Heart right ventricle (tissue), 16 donors: ENCODE measurements at regions not wholly inside any gene's neighbourhood (a gene's known extent, or its start where the extent isn't known, plus 50 kb on each side); places are given as distances from the start of the nearest gene placed in this dataset.

ENCODE experiments used
- ATAC-seq, 8 donors: fragments of 200-7000 bp; cut with Tn5 transposase; one replicate each; pipeline ENCODE4 v1.9.1; 2020; ENCODE audit warnings: mild to moderate bottlenecking in 8 of 8, moderate library complexity in 8 of 8, moderate number of reproducible peaks in 1 of 8
- DNase-seq, 2 donors: peaks; one replicate each; pipeline ENCODE4 v3.0.0-alpha.2; 2020
- H3K27ac ChIP-seq, 10 donors: fragments of 200-600 bp; sonication (generic) in 2 of 10; one replicate each; pipeline versions ENCODE4 v1.5.0 to v1.8.0; 2020 to 2022; ENCODE audit warnings: mild to moderate bottlenecking in 3 of 10
- H3K27me3 ChIP-seq, 7 donors: fragments of 200-600 bp; one replicate each; pipeline ENCODE4 v1.8.0; 2021 to 2022; ENCODE audit warnings: mild to moderate bottlenecking in 2 of 7
- H3K36me3 ChIP-seq, 9 donors: fragments of 200-600 bp; sonication (generic) in 1 of 9; one replicate each; pipeline versions ENCODE4 v1.5.0 to v1.8.0; 2020 to 2022; ENCODE audit warnings: mild to moderate bottlenecking in 2 of 9
- H3K4me1 ChIP-seq, 9 donors: fragments of 200-600 bp; sonication (generic) in 1 of 9; one replicate each; pipeline versions ENCODE4 v1.5.0 to v1.8.0; 2020 to 2022; ENCODE audit warnings: mild to moderate bottlenecking in 4 of 9
- H3K4me3 ChIP-seq, 10 donors: fragments of 200-600 bp; sonication (generic) in 2 of 10; one replicate each; pipeline versions ENCODE4 v1.5.0 to v1.8.0; 2020 to 2022; ENCODE audit warnings: mild to moderate bottlenecking in 7 of 10, moderate library complexity in 2 of 10
- H3K9me3 ChIP-seq, 11 donors: fragments of 200-600 bp in 10 of 11; sonication (generic) in 2 of 11; one replicate each; pipeline versions ENCODE4 v1.5.0 to v1.8.0; 2013 to 2022; ENCODE audit warnings: mild to moderate bottlenecking in 2 of 11, control low read depth in 1 of 11, moderate library complexity in 1 of 11
- CTCF ChIP-seq, 9 donors: fragments of 200-600 bp; sonication (generic) in 2 of 9; IDR thresholded peaks; one replicate each; pipeline versions ENCODE4 v1.5.0 to v1.8.0; 2021 to 2022; ENCODE audit warnings: antibody characterized with exemption in 9 of 9, mild to moderate bottlenecking in 5 of 9, moderate library complexity in 1 of 9
- WGBS, 2 donors: extraction: QIAGEN DNeasy Blood & Tissue Kit; methylation state at CpG; one replicate each; pipeline ENCODE4 v1.1.7; 2013; ENCODE audit warnings: inconsistent platforms in 1 of 2; 5-methylcytosine and 5-hydroxymethylcytosine counted together
- intact Hi-C, 10 donors: fragments of 100-400 bp; cut with DNase I; formaldehyde crosslinking; loops; one replicate each; pipeline versions ENCODE4 v1.11.1 to v1.14.2; 2022
- donor health status: Arrhythmogenic right ventricular cardiomyopathy.
- donor health status: ischemic (EF 13 %, LVEDD 7.1; RV severe dilation, severe dysfunction).
- donor health status: healthy with polysubstance abuse.
- donor health status: DM: no; HTN: yes; CAD: no.
- donor health status: DM: no; HTN: no; CAD: no.
- donor health status: ischemic (EF 25% LVEDD 6.9; RV normal size, moderate dysfunction).
- donor health status: ischemic (EF 25% LVEDD 5.7; RV mildly dilated, moderate dysfunction).
- donor health status: healthy.
- donor health status: DM: yes; HTN: yes; CAD: no.
- donor health status: Ischemic cardiomyopathy.
- donor health status: ischemic (EF 35%, LVEDD 5.7; RV mildly dilated, moderate dysfunction).
- donor health status: nonischemic (EF 11% LVEDD 7.7; RV severe dilation, severe dysfunction).
- donor health status: DM: yes; HTN: yes; CAD: no.
- donor health status: PGD.
- donor health status: ischemic (EF 29% LVEDD 5.4; RV normal size, mild dysfunction).
- donor health status: nonischemic (EF 23%, LVEDD 6.1; RV moderate dilation, normal function).

GRCh38 chr2:155151945-155152344 is 453.4 kb downstream of the KCNJ3 start:
- Histone ChIP-seq H3K4me3 (no peak overlapping the region), H3K36me3 (no peaks in the 10 kb centered on the region), H3K9me3 (no peaks in the 10 kb centered on the region), H3K27me3 (no peaks in the 10 kb centered on the region), H3K27ac (no peak overlapping the region), H3K4me1 (no peaks in the 10 kb centered on the region)
- WGBS, 2 donors = 76 to 80% methylated on average over 2 of the region's 2 CpGs
- intact Hi-C loops = no loop called here
- DNase-seq = no peak
- no peak for TF ChIP-seq CTCF (IDR thresholded peaks at IDR 0.05)
- ATAC-seq = no peak

- DNase-seq = no peak
- Histone ChIP-seq H3K9me3 (no peaks in the 10 kb centered on the region), H3K4me1 (no peaks in the 10 kb centered on the region), H3K27ac (no peak overlapping the region), H3K27me3 (no peaks in the 10 kb centered on the region), H3K4me3 (no peak overlapping the region), H3K36me3 (no peaks in the 10 kb centered on the region)
- intact Hi-C loops = no loop called here
- ATAC-seq = no peak
- TF ChIP-seq CTCF (IDR thresholded peaks at IDR 0.05) = no peak
Measured at GRCh38 chr2:155151472-155151871, 453.0 kb downstream of the KCNJ3 start.

- Histone ChIP-seq H3K9me3 (no peaks in the 10 kb centered on the region), H3K4me1 (no peaks in the 10 kb centered on the region), H3K4me3 (no peak overlapping the region), H3K27me3 (no peaks in the 10 kb centered on the region), H3K27ac (no peak overlapping the region), H3K36me3 (no peaks in the 10 kb centered on the region)
- no peak for TF ChIP-seq CTCF (IDR thresholded peaks at IDR 0.05)
- WGBS, 2 donors = 46 to 51% methylated on average over 3 of the region's 3 CpGs
- no peak for ATAC-seq
- intact Hi-C loops = no loop called here
- DNase-seq = no peak
Measured at GRCh38 chr2:155145758-155146229, 447.3 kb downstream of the KCNJ3 start.

GRCh38 chr2:155141418-155141817 is 442.9 kb downstream of the KCNJ3 start:
- ATAC-seq = no peak
- TF ChIP-seq CTCF (IDR thresholded peaks at IDR 0.05) = no peak
- 79 to 82% methylated on average over 3 of the region's 3 CpGs for WGBS, 2 donors

More at GRCh38 chr2:155141418-155141817, 442.9 kb downstream of the KCNJ3 start:
- H3K36me3 ChIP-seq = no peaks in the 10 kb centered on the region
- intact Hi-C loops = no loop called here
- no peaks in the 10 kb centered on the region for H3K27me3 ChIP-seq
- H3K27ac ChIP-seq = no peak overlapping the region
- DNase-seq = no peak
- H3K4me3 ChIP-seq = no peak overlapping the region
- H3K9me3 ChIP-seq = no peaks in the 10 kb centered on the region
- peaks cover 0 to 14% (median 0%) of the 10 kb centered on the region in 9 donors for H3K4me1 ChIP-seq
